ENCODE measurements at regions not wholly inside any gene's neighbourhood (a gene's known extent, or its start where the extent isn't known, plus 50 kb on each side); places are given as distances from the start of the nearest gene placed in this dataset.

- no peak for TF ChIP-seq POLR2A (IDR thresholded peaks at IDR 0.05; ENCODE audit: low read length)
- TF ChIP-seq GATA1 (IDR thresholded peaks at IDR 0.05; ENCODE audit: low read depth, low read length): no peak
Measured at GRCh38 chr2:11007331-11008264, 95.9 kb downstream of the KCNF1 start.

Data from erythroblast (primary cell).